Progenitor cell of endocrine pancreas (in vitro differentiated cells): ENCODE measurements at regions not wholly inside any gene's neighbourhood (a gene's known extent, or its start where the extent isn't known, plus 50 kb on each side); places are given as distances from the start of the nearest gene placed in this dataset.
A peak's percentile ranks its signal among the peaks of the same experiment; 100 is the strongest.

ENCODE experiments used
- DNase-seq: peaks from one replicate; pipeline ENCODE4 v3.0.0; 2021; ENCODE audit warnings: low spot score; ENCODE audit not compliant: unreplicated experiment
- H3K27ac Mint-ChIP-seq: 2 replicates; pipeline ENCODE4 v1.8.0; 2021; ENCODE audit warnings: mild to moderate bottlenecking, moderate library complexity, mixed read lengths
- H3K27me3 Mint-ChIP-seq: 2 replicates; pipeline ENCODE4 v1.8.0; 2021; ENCODE audit warnings: mixed read lengths
- H3K36me3 Mint-ChIP-seq: 2 replicates; pipeline ENCODE4 v1.8.0; 2022; ENCODE audit warnings: mixed read lengths; ENCODE audit not compliant: insufficient read depth
- H3K4me1 Mint-ChIP-seq: 2 replicates; pipeline ENCODE4 v1.8.0; 2021; ENCODE audit warnings: low read depth, mixed read lengths
- H3K4me3 Mint-ChIP-seq: 2 replicates; pipeline ENCODE4 v1.8.0; 2021; ENCODE audit warnings: low read depth, mild to moderate bottlenecking, moderate library complexity, mixed read lengths
- H3K9me3 Mint-ChIP-seq: 2 replicates; pipeline ENCODE4 v1.8.0; 2021; ENCODE audit warnings: low read depth, mixed read lengths
- TF ChIP-seq, protein P1 (sequence below): fragments of 200-600 bp; sonication (generic); IDR thresholded peaks from one replicate; pipeline ENCODE4 v1.5.0; 2021; ENCODE audit warnings: antibody characterized with exemption, mild to moderate bottlenecking; ENCODE audit not compliant: unreplicated experiment

DNA sequence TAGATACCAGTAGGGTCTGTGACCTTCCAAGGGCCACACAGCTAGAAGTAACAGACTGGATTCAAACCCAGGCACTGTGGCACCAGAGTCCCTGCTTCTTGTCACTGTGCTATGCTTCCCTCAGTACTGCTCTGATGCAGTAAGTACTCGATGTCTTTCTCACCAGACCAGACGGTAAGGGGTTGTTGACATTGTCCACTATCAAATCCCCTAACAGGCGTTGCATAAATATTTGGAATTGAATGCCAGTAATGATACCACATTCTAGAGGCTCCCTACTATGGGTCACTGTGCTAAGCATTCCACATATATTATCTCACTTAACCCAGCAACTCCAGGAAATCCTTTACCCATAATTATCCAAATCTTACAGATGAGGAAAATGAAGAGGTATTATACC, 223.1 kb downstream of the C1D start:
- TF ChIP-seq, protein P1, sequence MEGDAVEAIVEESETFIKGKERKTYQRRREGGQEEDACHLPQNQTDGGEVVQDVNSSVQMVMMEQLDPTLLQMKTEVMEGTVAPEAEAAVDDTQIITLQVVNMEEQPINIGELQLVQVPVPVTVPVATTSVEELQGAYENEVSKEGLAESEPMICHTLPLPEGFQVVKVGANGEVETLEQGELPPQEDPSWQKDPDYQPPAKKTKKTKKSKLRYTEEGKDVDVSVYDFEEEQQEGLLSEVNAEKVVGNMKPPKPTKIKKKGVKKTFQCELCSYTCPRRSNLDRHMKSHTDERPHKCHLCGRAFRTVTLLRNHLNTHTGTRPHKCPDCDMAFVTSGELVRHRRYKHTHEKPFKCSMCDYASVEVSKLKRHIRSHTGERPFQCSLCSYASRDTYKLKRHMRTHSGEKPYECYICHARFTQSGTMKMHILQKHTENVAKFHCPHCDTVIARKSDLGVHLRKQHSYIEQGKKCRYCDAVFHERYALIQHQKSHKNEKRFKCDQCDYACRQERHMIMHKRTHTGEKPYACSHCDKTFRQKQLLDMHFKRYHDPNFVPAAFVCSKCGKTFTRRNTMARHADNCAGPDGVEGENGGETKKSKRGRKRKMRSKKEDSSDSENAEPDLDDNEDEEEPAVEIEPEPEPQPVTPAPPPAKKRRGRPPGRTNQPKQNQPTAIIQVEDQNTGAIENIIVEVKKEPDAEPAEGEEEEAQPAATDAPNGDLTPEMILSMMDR: no peak
- peaks cover 24% of the 10 kb centered on the region for H3K4me1 Mint-ChIP-seq
- H3K4me3 Mint-ChIP-seq: no peak overlapping the region
- H3K27me3 Mint-ChIP-seq: no peaks in the 10 kb centered on the region
- H3K9me3 Mint-ChIP-seq: no peaks in the 10 kb centered on the region
- H3K36me3 Mint-ChIP-seq: no peaks in the 10 kb centered on the region
- H3K27ac Mint-ChIP-seq: no peak overlapping the region
- no peak for DNase-seq

DNA sequence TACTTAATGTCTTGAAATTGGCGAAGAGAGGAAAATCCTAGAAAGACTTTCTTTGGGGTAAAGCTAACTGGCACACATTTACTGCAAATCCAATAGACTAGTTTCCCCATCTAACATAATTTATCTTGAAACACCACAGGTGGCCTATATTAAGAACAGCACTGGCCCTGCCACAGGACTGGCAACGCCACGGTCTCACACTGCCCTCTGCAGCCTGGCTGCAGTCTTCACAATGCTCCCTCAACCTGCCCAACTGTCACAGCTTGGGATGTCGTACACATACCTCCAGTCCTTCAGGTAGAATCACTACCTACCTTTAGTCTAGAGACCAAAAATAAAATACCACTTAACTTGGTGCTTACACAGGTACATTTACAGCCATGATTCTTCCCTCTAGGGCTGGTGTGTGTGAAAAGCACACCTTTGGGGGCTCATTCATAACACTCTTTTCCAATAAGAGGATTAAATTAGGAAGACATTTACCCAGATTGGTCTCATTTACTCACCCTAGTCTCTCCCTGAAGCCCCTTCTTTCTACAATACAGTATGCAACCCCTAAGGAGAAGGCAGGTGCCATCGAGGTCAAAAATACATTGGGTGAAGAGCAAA, 222.2 kb downstream of the C1D start:
- Mint-ChIP-seq H3K27ac (no peak overlapping the region), H3K27me3 (no peaks in the 10 kb centered on the region), H3K9me3 (no peaks in the 10 kb centered on the region), H3K4me1 (peaks cover 28% of the 10 kb centered on the region), H3K4me3 (no peak overlapping the region), H3K36me3 (no peaks in the 10 kb centered on the region)
- peak; percentile 58 for DNase-seq
- TF ChIP-seq, protein P1: peak; percentile 93

DNA sequence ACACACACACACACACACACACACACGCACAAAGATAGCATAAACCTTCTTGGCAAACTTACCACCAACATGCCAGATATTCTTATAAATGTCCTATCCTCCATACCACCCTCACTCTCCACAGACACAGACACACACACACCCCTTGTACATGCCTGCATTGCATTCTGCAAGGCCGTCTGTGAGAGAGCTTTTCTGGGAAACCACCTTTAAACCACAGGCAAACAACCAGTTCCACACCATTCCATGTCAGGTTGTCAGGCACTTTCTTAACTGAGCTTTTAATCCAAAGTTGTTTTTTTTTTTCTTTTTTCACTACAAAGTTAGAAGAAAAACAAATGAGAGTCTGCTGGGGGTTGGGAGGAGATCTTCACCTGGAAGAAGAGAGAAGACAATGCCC, 221.1 kb downstream of the C1D start:
- no peak overlapping the region for H3K27ac Mint-ChIP-seq
- H3K4me1 Mint-ChIP-seq: peaks cover 33% of the 10 kb centered on the region
- TF ChIP-seq, protein P1: no peak
- no peak overlapping the region for H3K4me3 Mint-ChIP-seq
- H3K27me3 Mint-ChIP-seq: no peaks in the 10 kb centered on the region
- no peaks in the 10 kb centered on the region for H3K9me3 Mint-ChIP-seq
- no peak for DNase-seq
- H3K36me3 Mint-ChIP-seq: no peaks in the 10 kb centered on the region

DNA sequence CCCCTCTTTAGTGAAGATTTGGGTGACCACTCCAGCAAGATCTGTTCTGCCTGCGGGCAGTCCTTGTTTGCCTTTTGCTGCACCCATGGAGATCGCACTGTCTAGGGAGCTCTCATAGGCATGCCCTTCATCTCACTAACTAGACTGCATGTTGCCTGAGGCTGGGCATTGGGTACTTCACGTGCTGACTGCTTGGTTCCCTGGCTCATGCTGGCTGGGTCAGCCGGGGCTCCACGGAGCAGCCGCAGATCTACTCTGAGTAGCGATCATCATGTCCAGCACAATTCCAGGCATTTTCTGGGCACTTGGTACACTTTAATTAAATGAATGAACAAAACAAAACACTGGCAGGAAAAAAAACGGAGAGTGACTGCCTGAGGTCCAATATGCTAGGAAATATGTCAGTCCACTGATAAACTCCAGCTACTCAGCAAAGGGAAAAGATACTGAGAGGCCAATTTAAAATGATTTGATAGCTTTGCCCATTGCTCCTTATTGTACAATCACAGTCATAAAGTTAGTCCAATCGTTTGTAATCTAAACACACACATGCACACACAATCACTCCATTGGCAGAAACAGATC, 220.3 kb downstream of the C1D start:
- Mint-ChIP-seq H3K4me3 (no peak overlapping the region), H3K27ac (no peak overlapping the region), H3K4me1 (peaks cover 31% of the 10 kb centered on the region), H3K36me3 (no peaks in the 10 kb centered on the region), H3K9me3 (no peaks in the 10 kb centered on the region), H3K27me3 (no peaks in the 10 kb centered on the region)
- TF ChIP-seq, protein P1: no peak
- no peak for DNase-seq

DNA sequence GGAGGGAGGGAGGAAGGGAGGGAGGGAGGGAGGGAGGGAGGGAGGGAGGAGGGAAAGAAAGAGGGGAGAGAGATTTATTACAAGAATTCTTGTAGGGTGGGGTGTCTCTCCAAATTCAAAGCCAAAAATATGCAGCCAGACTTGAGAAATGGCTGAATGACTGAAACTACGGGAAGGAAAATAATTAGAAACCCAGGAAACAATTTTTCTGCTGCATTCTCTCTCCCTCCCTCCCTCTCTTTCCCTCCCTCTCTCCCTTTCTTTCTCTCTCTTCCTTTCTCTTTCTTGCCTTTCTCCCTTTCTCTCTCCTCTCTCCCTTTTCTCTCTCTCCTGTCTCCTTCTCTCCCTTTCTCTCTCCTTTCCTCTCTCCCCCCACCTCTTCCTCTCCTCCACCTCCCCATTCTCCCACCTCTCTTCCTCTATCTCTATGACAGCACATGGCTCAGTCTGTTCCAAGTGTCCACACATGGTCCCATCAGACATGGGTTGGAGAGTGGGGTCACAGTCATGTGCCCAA, 218.7 kb downstream of the C1D start:
- no peaks in the 10 kb centered on the region for H3K36me3 Mint-ChIP-seq
- no peak for DNase-seq
- peaks cover 31% of the 10 kb centered on the region for H3K4me1 Mint-ChIP-seq
- H3K9me3 Mint-ChIP-seq: no peaks in the 10 kb centered on the region
- H3K27ac Mint-ChIP-seq: no peak overlapping the region
- TF ChIP-seq, protein P1: no peak
- H3K4me3 Mint-ChIP-seq: no peak overlapping the region
- H3K27me3 Mint-ChIP-seq: no peaks in the 10 kb centered on the region
